NB4 (cell line): ENCODE measurements at regions not wholly inside any gene's neighbourhood (a gene's known extent, or its start where the extent isn't known, plus 50 kb on each side); places are given as distances from the start of the nearest gene placed in this dataset.

Source experiments
- MYC ChIP-seq: IDR thresholded peaks from 2 replicates; pipeline ENCODE4 v1.6.1; 2011; ENCODE audit warnings: low read depth, low read length
- POLR2A ChIP-seq: IDR thresholded peaks from 2 replicates; pipeline ENCODE4 v1.6.1; 2011; ENCODE audit warnings: mild to moderate bottlenecking; ENCODE audit not compliant: insufficient read length; ENCODE audit errors: extremely low read depth
- TF ChIP-seq, protein P1 (sequence below): IDR thresholded peaks from one replicate; pipeline ENCODE4 v1.5.1; 2012; ENCODE audit warnings: low read depth, low read length
- TF ChIP-seq, protein P2 (sequence below): IDR thresholded peaks from 2 replicates; pipeline ENCODE4 v1.6.1; 2011; ENCODE audit warnings: low read depth, low read length

GRCh38 chr1:110734133-110734680, 59.5 kb upstream of the KCNA3 start:
- TF ChIP-seq, protein P1, sequence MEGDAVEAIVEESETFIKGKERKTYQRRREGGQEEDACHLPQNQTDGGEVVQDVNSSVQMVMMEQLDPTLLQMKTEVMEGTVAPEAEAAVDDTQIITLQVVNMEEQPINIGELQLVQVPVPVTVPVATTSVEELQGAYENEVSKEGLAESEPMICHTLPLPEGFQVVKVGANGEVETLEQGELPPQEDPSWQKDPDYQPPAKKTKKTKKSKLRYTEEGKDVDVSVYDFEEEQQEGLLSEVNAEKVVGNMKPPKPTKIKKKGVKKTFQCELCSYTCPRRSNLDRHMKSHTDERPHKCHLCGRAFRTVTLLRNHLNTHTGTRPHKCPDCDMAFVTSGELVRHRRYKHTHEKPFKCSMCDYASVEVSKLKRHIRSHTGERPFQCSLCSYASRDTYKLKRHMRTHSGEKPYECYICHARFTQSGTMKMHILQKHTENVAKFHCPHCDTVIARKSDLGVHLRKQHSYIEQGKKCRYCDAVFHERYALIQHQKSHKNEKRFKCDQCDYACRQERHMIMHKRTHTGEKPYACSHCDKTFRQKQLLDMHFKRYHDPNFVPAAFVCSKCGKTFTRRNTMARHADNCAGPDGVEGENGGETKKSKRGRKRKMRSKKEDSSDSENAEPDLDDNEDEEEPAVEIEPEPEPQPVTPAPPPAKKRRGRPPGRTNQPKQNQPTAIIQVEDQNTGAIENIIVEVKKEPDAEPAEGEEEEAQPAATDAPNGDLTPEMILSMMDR = no peak
- TF ChIP-seq MYC = no peak
- TF ChIP-seq, protein P2, sequence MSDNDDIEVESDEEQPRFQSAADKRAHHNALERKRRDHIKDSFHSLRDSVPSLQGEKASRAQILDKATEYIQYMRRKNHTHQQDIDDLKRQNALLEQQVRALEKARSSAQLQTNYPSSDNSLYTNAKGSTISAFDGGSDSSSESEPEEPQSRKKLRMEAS = no peak
- no peak for TF ChIP-seq POLR2A
